NT2/D1 (cell line): ENCODE measurements at regions not wholly inside any gene's neighbourhood (a gene's known extent, or its start where the extent isn't known, plus 50 kb on each side); places are given as distances from the start of the nearest gene placed in this dataset.

Experiments
- DNase-seq: peaks from one replicate; pipeline ENCODE4 v3.0.0-alpha.2; 2011; ENCODE audit warnings: low read depth, low spot score
- H3K27me3 ChIP-seq: 2 replicates; pipeline ENCODE4 v1.6.0; 2011; ENCODE audit warnings: mild to moderate bottlenecking; ENCODE audit not compliant: insufficient read length, insufficient read depth
- H3K36me3 ChIP-seq: 2 replicates; pipeline ENCODE4 v1.6.1; 2011; ENCODE audit warnings: mild to moderate bottlenecking, low read length, mixed read lengths; ENCODE audit not compliant: insufficient read depth, insufficient read length
- H3K4me1 ChIP-seq: 2 replicates; pipeline ENCODE4 v1.5.1; 2011; ENCODE audit not compliant: insufficient read depth, insufficient read length
- H3K4me3 ChIP-seq: 2 replicates; pipeline ENCODE4 v1.5.1; 2011; ENCODE audit warnings: low read depth; ENCODE audit not compliant: insufficient read length
- H3K9ac ChIP-seq: 2 replicates; pipeline ENCODE4 v1.6.0; 2011; ENCODE audit warnings: low read depth; ENCODE audit not compliant: insufficient read length
- H3K9me3 ChIP-seq: 2 replicates; pipeline ENCODE4 v1.5.1; 2011; ENCODE audit warnings: mild to moderate bottlenecking, low read length; ENCODE audit not compliant: insufficient read depth
- SUZ12 ChIP-seq: IDR thresholded peaks from 2 replicates; pipeline ENCODE4 v1.6.1; 2011; ENCODE audit not compliant: insufficient read length, insufficient read depth; ENCODE audit errors: extremely low read depth
- YY1 ChIP-seq: IDR thresholded peaks from 2 replicates; pipeline ENCODE4 v1.6.1; 2011; ENCODE audit not compliant: insufficient read length, insufficient read depth
- ZNF274 ChIP-seq: IDR thresholded peaks from 2 replicates; pipeline ENCODE4 v1.6.1; 2011; ENCODE audit warnings: mild to moderate bottlenecking, low read depth, low read length

DNA sequence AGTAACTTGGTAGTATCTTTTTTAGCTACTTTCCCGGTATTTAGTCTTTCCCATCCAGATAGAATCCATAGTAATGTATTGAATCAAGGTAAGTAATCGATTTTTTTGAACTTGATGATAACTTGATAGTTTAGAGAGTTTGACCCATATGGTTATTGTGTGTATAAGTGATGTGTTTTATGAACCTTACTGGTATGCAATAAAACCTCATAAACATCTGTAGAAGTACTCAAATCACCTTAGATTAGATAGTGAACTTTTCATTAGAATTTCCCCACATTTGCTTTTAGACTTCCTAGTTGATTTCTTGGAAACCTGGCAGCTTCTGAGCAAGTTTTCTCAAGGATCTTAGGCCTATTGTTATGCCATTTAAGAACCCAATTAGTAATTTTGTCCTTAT lies 80.8 kb upstream of the PDE5A start:
- Histone ChIP-seq H3K9ac (no peak overlapping the region), H3K36me3 (no peaks in the 10 kb centered on the region), H3K9me3 (peaks cover 7% of the 10 kb centered on the region; the same call in 1 of the 2 replicates), H3K4me3 (no peak overlapping the region), H3K27me3 (no peaks in the 10 kb centered on the region), H3K4me1 (no peaks in the 10 kb centered on the region)
- no peak for DNase-seq
- TF ChIP-seq ZNF274 (no peak), YY1 (no peak), SUZ12 (no peak)

DNA sequence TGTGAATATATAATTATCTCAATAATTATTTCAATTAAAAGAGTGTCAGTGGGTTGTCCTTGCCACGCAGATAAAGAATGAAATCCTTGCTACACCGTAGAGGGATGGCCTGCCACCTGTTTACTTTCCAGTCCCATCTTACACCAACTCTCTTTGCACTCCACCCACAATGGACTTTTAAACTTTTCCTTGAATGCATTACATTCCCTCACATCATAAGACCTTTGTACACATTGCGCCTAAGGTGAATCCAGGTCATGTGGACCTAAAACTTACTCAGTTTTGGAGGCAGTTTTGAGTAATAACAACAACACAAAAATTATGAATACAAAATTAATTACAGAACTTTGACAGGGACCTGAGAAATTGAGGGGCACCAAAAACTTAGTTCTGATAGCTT lies 78.7 kb upstream of the PDE5A start:
- Histone ChIP-seq H3K4me1 (no peaks in the 10 kb centered on the region), H3K9ac (no peak overlapping the region), H3K9me3 (peaks cover 7% of the 10 kb centered on the region; the same call in 1 of the 2 replicates), H3K4me3 (no peak overlapping the region), H3K27me3 (no peaks in the 10 kb centered on the region), H3K36me3 (no peaks in the 10 kb centered on the region)
- TF ChIP-seq ZNF274 (no peak), SUZ12 (no peak), YY1 (no peak)
- no peak for DNase-seq

DNA sequence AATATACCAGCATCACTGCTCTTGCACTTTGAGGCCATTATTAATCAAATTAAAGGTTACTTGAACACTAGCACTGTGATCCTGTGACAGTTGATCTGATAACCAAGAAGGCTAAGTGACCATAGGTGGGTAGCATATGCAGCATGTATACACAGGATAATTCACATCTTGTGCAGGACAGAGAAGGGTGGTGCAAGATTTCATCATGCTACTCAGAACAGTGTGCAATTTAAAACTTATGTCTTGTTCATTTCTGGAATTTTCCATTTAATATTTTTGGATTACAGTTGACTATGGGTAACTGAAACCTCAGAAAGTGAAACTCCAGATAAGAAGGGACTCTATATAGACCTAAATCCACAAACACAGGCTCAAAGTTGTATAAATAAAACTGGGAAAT lies 78.2 kb upstream of the PDE5A start:
- H3K4me3 ChIP-seq: no peak overlapping the region
- TF ChIP-seq YY1 (no peak), SUZ12 (no peak), ZNF274 (no peak)
- no peaks in the 10 kb centered on the region for H3K36me3 ChIP-seq
- DNase-seq: no peak
- H3K9me3 ChIP-seq: peaks cover 2% of the 10 kb centered on the region; the same call in 1 of the 2 replicates
- no peaks in the 10 kb centered on the region for H3K27me3 ChIP-seq
- H3K9ac ChIP-seq: no peak overlapping the region
- no peaks in the 10 kb centered on the region for H3K4me1 ChIP-seq

DNA sequence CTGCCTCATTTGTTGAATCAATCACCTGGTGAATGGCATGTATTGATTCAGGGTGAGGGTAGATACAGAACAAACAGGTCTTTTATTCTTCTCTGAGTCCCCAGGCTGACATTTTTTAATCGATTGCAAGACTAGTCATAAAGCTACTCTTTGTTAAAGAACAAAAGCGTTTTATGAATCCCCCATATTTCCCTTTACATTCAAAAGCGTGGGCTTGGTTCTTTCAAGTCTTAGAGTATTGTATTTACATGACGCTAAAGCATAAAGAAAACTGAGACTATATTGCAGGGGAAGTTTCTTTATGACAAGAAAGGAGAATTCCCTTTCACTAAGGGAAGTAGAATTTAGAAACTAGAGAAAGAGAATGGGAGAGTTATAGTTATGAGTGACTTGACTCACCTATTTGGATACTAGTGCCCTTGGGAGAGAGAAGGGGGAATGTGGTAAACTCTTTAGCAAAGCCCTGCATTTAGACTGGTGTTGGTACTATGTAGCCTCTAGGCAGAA lies 69.3 kb upstream of the PDE5A start:
- Histone ChIP-seq H3K4me3 (no peak overlapping the region), H3K9me3 (no peaks in the 10 kb centered on the region), H3K27me3 (no peaks in the 10 kb centered on the region), H3K4me1 (no peaks in the 10 kb centered on the region), H3K36me3 (no peaks in the 10 kb centered on the region), H3K9ac (no peak overlapping the region)
- TF ChIP-seq YY1 (no peak), ZNF274 (no peak), SUZ12 (no peak)
- DNase-seq: no peak

DNA sequence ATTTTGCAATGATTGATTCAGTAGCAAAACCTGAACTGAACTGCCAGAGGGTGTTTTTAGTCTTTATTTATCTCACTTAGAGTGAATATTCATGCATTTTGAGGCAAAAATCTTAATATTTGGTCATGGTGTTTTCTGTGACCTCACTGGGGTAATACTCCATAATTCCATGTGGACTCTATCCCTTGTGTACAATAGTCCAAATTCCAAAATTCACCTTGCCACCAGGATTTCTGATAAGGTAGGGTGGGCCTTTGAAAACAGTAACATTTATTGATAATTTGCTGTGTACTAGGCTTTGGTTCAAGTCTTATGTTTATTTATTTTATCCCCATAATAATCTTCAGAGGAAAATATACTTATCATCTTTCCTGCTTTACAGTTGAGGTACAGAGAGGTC lies 68.4 kb upstream of the PDE5A start:
- Histone ChIP-seq H3K4me3 (no peak overlapping the region), H3K27me3 (no peaks in the 10 kb centered on the region), H3K36me3 (no peaks in the 10 kb centered on the region), H3K9ac (no peak overlapping the region), H3K4me1 (no peaks in the 10 kb centered on the region), H3K9me3 (no peaks in the 10 kb centered on the region)
- TF ChIP-seq ZNF274 (no peak), SUZ12 (no peak), YY1 (no peak)
- DNase-seq: no peak

DNA sequence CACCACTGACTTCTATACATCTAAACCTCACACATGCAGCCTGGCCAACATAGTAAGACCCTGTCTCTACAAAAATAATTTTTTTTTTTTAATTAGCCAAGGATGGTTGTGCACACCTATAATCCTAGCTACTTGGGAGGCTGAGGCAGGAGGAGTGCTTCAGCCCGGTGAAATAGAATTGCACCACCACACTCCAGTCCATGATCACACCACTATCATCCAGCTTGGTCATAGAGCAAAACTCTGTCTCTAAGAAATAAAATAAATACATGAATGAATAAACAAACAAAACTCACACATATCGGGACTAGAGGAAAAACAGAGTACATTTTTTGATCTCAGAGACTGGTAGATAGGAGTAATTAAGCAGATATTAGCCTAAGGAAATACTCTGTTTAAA lies 66.6 kb upstream of the PDE5A start:
- DNase-seq: no peak
- Histone ChIP-seq H3K4me3 (no peak overlapping the region), H3K9me3 (no peaks in the 10 kb centered on the region; the same call in 1 of the 2 replicates), H3K36me3 (no peaks in the 10 kb centered on the region), H3K9ac (no peak overlapping the region), H3K27me3 (no peaks in the 10 kb centered on the region), H3K4me1 (no peaks in the 10 kb centered on the region)
- TF ChIP-seq SUZ12: no peak

DNA sequence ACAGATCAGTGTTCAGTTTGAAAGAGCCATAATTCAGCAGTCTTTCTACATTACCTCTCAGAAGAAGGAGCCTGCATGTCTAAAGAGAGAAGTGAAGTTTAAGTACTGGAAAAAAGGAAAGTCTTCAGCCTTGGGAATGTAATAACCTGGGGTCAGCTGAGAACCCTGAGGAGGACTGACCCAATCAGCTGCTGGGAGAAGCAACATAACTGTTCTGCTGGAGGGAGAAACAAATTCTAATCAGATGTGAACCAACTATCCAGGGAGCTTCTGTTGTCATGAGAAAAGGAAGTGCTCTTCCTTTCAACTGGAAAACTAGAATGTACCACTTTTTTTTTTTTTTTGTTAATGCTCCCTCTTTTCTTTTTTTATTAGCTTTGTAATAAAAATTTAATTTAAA lies 64.5 kb upstream of the PDE5A start:
- H3K4me3 ChIP-seq: no peak overlapping the region
- no peak for TF ChIP-seq YY1
- TF ChIP-seq ZNF274: no peak
- TF ChIP-seq SUZ12: no peak
- DNase-seq: no peak
- no peaks in the 10 kb centered on the region for H3K4me1 ChIP-seq
- H3K9ac ChIP-seq: no peak overlapping the region
- H3K9me3 ChIP-seq: no peaks in the 10 kb centered on the region; the same call in 1 of the 2 replicates
- no peaks in the 10 kb centered on the region for H3K27me3 ChIP-seq
- H3K36me3 ChIP-seq: no peaks in the 10 kb centered on the region

DNA sequence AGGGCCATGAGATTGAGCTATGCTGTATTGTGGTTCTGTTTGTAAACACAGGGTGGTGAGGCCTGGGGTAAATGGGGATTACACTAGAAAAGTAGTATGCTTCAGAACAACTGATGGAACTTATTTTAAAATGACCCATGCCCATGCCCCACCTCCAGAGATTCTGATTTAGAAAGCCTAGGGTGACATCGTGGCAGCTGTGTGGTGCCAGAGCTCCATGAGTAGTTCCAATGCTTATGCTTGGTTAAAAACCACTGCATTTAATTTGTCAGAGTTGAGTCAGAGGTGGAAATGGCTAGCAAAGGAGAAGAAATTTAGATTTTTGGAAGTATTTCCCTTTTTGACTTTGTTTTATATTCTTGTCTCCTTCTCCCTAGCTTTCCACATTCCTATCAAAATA lies 63.4 kb upstream of the PDE5A start:
- Histone ChIP-seq H3K9me3 (no peaks in the 10 kb centered on the region; the same call in 1 of the 2 replicates), H3K36me3 (no peaks in the 10 kb centered on the region), H3K27me3 (no peaks in the 10 kb centered on the region), H3K4me3 (no peak overlapping the region), H3K9ac (no peak overlapping the region), H3K4me1 (no peaks in the 10 kb centered on the region)
- TF ChIP-seq YY1 (no peak), ZNF274 (no peak)
- no peak for DNase-seq
